ENCODE measurements at regions not wholly inside any gene's neighbourhood (a gene's known extent, or its start where the extent isn't known, plus 50 kb on each side); places are given as distances from the start of the nearest gene placed in this dataset.

DNA sequence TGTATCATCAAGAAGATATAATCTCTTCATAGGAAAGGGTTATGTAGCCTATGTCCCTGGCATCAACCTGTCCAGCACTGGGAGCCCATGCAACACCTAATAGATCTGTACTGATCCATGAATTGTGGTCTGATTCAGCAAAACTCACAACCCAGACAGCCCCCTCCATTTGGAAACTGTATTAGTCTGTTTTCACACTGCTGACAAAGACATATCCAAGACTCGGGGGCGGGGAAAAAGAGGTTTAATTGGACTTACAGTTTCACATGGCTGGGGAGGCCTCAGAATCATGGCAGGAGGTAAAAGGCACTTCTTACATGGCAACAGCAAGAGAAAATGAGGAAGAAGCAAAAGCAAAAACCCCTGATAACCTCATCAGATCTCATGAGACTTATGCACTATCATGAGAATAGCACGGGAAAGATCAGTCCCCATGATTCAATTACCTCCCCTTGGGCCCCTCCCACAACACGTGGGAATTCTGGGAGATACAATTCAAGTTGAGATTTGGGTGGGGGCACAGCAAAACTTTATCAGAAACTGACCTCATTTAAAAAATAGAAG is 83.3 kb downstream of the TRIM42 start:
- no peak overlapping the region for H3K4me3 ChIP-seq (ENCODE audit: low read depth, low read length)
- no peak for TF ChIP-seq CTCF (IDR thresholded peaks at IDR 0.05; ENCODE audit: control insufficient read depth, extremely low read depth, insufficient read depth)
- DNase-seq (ENCODE audit: low read depth): no peak

GRCh38 chr3:140762746-140763145 is 84.9 kb downstream of the TRIM42 start:
- no peak for DNase-seq (ENCODE audit: low read depth)
- TF ChIP-seq CTCF (IDR thresholded peaks at IDR 0.05; ENCODE audit: control insufficient read depth, extremely low read depth, insufficient read depth): no peak
- H3K4me3 ChIP-seq (ENCODE audit: low read depth, low read length): no peak overlapping the region

GRCh38 chr3:140763532-140763931 is 85.7 kb downstream of the TRIM42 start:
- H3K4me3 ChIP-seq (ENCODE audit: low read depth, low read length): no peak overlapping the region
- TF ChIP-seq CTCF (IDR thresholded peaks at IDR 0.05; ENCODE audit: control insufficient read depth, extremely low read depth, insufficient read depth): no peak
- peak; percentile 2 for DNase-seq (ENCODE audit: low read depth)

GRCh38 chr3:140765246-140765645 is 87.4 kb downstream of the TRIM42 start:
- no peak overlapping the region for H3K4me3 ChIP-seq (ENCODE audit: low read depth, low read length)
- no peak for TF ChIP-seq CTCF (IDR thresholded peaks at IDR 0.05; ENCODE audit: control insufficient read depth, extremely low read depth, insufficient read depth)
- DNase-seq (ENCODE audit: low read depth): no peak

- no peak overlapping the region for H3K4me3 ChIP-seq (ENCODE audit: low read depth, low read length)
- TF ChIP-seq CTCF (IDR thresholded peaks at IDR 0.05; ENCODE audit: control insufficient read depth, extremely low read depth, insufficient read depth): no peak
- no peak for DNase-seq (ENCODE audit: low read depth)
Observed at GRCh38 chr3:140766465-140766864, 88.6 kb downstream of the TRIM42 start.

DNA sequence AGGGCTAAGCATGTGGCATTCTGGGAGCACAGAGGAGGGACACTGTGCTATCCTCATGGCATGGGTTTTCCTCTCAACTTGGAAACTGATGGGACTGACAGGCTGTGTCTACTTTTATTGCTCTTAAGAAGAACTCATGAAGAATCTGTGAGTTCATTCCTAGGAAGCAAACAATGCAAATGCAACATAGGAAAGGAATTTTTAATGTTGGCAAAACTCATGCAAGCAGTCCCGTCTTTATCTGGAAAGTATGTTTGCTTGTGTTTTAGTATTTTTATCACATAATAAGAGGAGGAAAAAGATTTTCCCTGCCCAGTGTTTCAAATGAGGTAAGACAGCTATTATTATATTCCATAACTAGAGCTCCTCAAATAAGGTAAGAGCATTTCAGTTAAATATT is 89.7 kb downstream of the TRIM42 start:
- no peak for TF ChIP-seq CTCF (IDR thresholded peaks at IDR 0.05; ENCODE audit: control insufficient read depth, extremely low read depth, insufficient read depth)
- no peak overlapping the region for H3K4me3 ChIP-seq (ENCODE audit: low read depth, low read length)
- DNase-seq (ENCODE audit: low read depth): no peak

DNA sequence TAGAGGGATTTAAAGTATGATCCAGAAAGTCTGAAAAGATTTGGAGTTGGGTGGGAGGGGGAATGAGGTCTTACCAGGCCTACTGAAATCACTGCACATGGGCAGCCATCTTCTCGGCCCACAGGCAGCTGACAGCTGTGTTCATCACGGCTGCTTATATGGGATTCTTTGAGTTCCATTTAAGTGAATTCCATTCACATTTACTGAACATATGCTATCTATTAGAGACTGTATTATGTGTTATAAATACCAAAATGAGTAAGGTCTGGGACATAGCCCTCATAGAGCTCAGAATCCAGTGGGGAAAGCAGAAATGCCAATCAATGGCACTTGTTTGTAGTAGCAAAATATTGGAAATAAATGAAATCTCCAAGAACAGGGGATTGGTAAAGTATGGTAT is 91.1 kb downstream of the TRIM42 start:
- no peak for DNase-seq (ENCODE audit: low read depth)
- no peak overlapping the region for H3K4me3 ChIP-seq (ENCODE audit: low read depth, low read length)
- TF ChIP-seq CTCF (IDR thresholded peaks at IDR 0.05; ENCODE audit: control insufficient read depth, extremely low read depth, insufficient read depth): no peak

Measured in LNCaP clone FGC (cell line).